ENCODE measurements at regions not wholly inside any gene's neighbourhood (a gene's known extent, or its start where the extent isn't known, plus 50 kb on each side); places are given as distances from the start of the nearest gene placed in this dataset.

DNA sequence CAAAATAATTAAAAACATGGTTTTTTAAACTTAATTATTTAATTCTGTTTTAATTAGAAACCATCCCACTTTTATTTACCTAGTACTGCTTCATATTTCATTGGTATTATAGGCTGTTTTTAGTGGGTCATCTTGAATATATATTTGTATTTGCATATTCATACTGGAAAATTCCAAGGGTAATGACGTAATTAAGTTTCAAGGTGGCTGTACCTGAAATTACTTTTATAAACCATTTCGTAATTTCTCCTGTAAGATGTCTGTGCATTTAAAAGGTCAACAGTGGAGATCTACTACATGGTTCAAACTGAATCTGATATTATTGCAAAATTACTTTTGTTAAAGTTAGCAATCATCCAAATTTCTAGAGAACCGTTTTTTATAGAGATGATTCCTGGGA, 133.8 kb upstream of the NAALADL2 start:
- Histone ChIP-seq H3K27ac (ENCODE audit: insufficient read depth, low read depth, low read length) (no peak overlapping the region), H3K9ac (replicated peaks; ENCODE audit: extremely low read depth, insufficient read depth, low read length) (no peak overlapping the region), H3K27me3 (ENCODE audit: control insufficient read depth in 2 of 2, insufficient read depth in 2 of 2, low read length in 2 of 2) (no peaks in the 10 kb centered on the region), H3K9me3 (replicated peaks; ENCODE audit: control insufficient read depth, insufficient read depth, low read length) (no peaks in the 10 kb centered on the region), H2AFZ (ENCODE audit: low read depth, low read length) (no peak overlapping the region), H4K20me1 (replicated peaks; ENCODE audit: control insufficient read depth, extremely low read depth, insufficient read depth, low read length) (no peaks in the 10 kb centered on the region), H3K9me1 (replicated peaks; ENCODE audit: control insufficient read depth, extremely low read depth, insufficient read depth, low read length) (no peaks in the 10 kb centered on the region), H3K79me2 (ENCODE audit: control insufficient read depth, insufficient read depth, low read length) (no peaks in the 10 kb centered on the region), H3K4me1 (ENCODE audit: control insufficient read depth, extremely low read depth, insufficient read depth, low read length) (no peaks in the 10 kb centered on the region), H3K36me3 (ENCODE audit: control insufficient read depth in 2 of 2, extremely low read depth in 1 of 2, insufficient read depth in 2 of 2, low read length in 2 of 2) (no peaks in the 10 kb centered on the region), H3K4me3 (replicated peaks in 1 of 3; ENCODE audit: insufficient read depth in 1 of 3, low read depth in 1 of 3, low read length in 3 of 3) (no peak overlapping the region), H3K4me2 (ENCODE audit: insufficient read depth, low read length) (no peak overlapping the region)
- ChIA-PET CTCF (no interaction called here), POLR2A (no interaction called here)
- BruUV-seq (replicated peaks) = no TSS peak
- intact Hi-C loops (cut with micrococcal nuclease) (no loop called here), dilution Hi-C loops (cut with MboI; ENCODE audit: extremely low pct_ligation_motif_present, low sequenced_read_pairs) (no loop called here)
- TF ChIP-seq JUN (IDR thresholded peaks at IDR 0.05; ENCODE audit: borderline replicate concordance, insufficient read depth, insufficient read length, low read depth) = no peak
- TF ChIP-seq POLR2AphosphoS5 (IDR thresholded peaks at IDR 0.05; ENCODE audit: insufficient read depth, low read depth, low read length) = no peak
- TF ChIP-seq FOS (IDR thresholded peaks at IDR 0.05; ENCODE audit: borderline replicate concordance, insufficient read depth, low read length) = no peak
- TF ChIP-seq EZH2 (IDR thresholded peaks at IDR 0.05; ENCODE audit: borderline replicate concordance, low read depth, low read length, severe bottlenecking) = no peak
- DNase-seq (ENCODE audit: low read depth, low spot score) (no peak), FAIRE-seq (no peak)

DNA sequence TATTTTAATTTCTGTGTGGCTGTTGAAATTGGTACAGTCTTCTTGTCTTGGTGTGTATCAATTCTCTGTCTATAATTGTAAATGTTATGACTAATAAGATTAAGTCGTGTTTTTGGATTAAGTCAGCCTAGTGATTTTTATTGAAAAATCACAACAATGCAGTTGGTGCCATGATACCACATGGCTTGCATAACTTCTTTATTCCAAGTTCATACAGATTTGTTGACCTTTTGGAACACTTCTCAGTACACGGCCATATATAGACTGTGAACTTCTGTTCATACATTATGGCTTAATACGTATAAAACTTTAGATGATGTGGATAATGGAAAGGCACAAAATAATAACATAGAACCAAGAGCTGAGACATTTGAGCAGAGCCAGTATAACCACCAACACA, 121.2 kb upstream of the NAALADL2 start:
- FAIRE-seq (no peak), DNase-seq (ENCODE audit: low read depth, low spot score) (no peak)
- TF ChIP-seq POLR2A (IDR thresholded peaks at IDR 0.05; ENCODE audit: low read depth, low read length) (no peak), GATA2 (IDR thresholded peaks at IDR 0.05; ENCODE audit: insufficient read depth, insufficient read length, low read depth, low read length) (no peak), POLR2AphosphoS5 (IDR thresholded peaks at IDR 0.05; ENCODE audit: insufficient read depth, low read depth, low read length) (no peak), MYC (IDR thresholded peaks at IDR 0.05; ENCODE audit: low read depth, low read length) (no peak), JUN (IDR thresholded peaks at IDR 0.05; ENCODE audit: borderline replicate concordance, insufficient read depth, insufficient read length, low read depth) (no peak), EZH2 (IDR thresholded peaks at IDR 0.05; ENCODE audit: borderline replicate concordance, low read depth, low read length, severe bottlenecking) (no peak), FOS (IDR thresholded peaks at IDR 0.05; ENCODE audit: borderline replicate concordance, insufficient read depth, low read length) (no peak)
- TF ChIP-seq, protein P1, sequence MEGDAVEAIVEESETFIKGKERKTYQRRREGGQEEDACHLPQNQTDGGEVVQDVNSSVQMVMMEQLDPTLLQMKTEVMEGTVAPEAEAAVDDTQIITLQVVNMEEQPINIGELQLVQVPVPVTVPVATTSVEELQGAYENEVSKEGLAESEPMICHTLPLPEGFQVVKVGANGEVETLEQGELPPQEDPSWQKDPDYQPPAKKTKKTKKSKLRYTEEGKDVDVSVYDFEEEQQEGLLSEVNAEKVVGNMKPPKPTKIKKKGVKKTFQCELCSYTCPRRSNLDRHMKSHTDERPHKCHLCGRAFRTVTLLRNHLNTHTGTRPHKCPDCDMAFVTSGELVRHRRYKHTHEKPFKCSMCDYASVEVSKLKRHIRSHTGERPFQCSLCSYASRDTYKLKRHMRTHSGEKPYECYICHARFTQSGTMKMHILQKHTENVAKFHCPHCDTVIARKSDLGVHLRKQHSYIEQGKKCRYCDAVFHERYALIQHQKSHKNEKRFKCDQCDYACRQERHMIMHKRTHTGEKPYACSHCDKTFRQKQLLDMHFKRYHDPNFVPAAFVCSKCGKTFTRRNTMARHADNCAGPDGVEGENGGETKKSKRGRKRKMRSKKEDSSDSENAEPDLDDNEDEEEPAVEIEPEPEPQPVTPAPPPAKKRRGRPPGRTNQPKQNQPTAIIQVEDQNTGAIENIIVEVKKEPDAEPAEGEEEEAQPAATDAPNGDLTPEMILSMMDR (IDR thresholded peaks at IDR 0.05; ENCODE audit: extremely low read depth in 1 of 2, insufficient read depth in 1 of 2, low read depth in 1 of 2, low read length in 2 of 2) = no peak
- TF ChIP-seq, protein P2, sequence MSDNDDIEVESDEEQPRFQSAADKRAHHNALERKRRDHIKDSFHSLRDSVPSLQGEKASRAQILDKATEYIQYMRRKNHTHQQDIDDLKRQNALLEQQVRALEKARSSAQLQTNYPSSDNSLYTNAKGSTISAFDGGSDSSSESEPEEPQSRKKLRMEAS (IDR thresholded peaks at IDR 0.05; ENCODE audit: insufficient read depth, insufficient read length) = no peak
- H3K9ac ChIP-seq (replicated peaks; ENCODE audit: extremely low read depth, insufficient read depth, low read length) = no peak overlapping the region
- H3K4me2 ChIP-seq (ENCODE audit: insufficient read depth, low read length) = no peak overlapping the region
- BruUV-seq (replicated peaks) = no TSS peak
- no peaks in the 10 kb centered on the region for H3K27me3 ChIP-seq (ENCODE audit: control insufficient read depth in 2 of 2, insufficient read depth in 2 of 2, low read length in 2 of 2)
- ChIA-PET CTCF (no interaction called here), POLR2A (no interaction called here)
- H3K4me3 ChIP-seq (replicated peaks in 1 of 3; ENCODE audit: insufficient read depth in 1 of 3, low read depth in 1 of 3, low read length in 3 of 3) = no peak overlapping the region
- no peaks in the 10 kb centered on the region for H3K36me3 ChIP-seq (ENCODE audit: control insufficient read depth in 2 of 2, extremely low read depth in 1 of 2, insufficient read depth in 2 of 2, low read length in 2 of 2)
- H3K9me1 ChIP-seq (replicated peaks; ENCODE audit: control insufficient read depth, extremely low read depth, insufficient read depth, low read length) = no peaks in the 10 kb centered on the region
- intact Hi-C loops (cut with micrococcal nuclease) (no loop called here), dilution Hi-C loops (cut with MboI; ENCODE audit: extremely low pct_ligation_motif_present, low sequenced_read_pairs) (no loop called here)
- H3K9me3 ChIP-seq (replicated peaks; ENCODE audit: control insufficient read depth, insufficient read depth, low read length) = no peaks in the 10 kb centered on the region
- H2AFZ ChIP-seq (ENCODE audit: low read depth, low read length) = no peak overlapping the region
- H3K27ac ChIP-seq (ENCODE audit: insufficient read depth, low read depth, low read length) = no peak overlapping the region
- H4K20me1 ChIP-seq (replicated peaks; ENCODE audit: control insufficient read depth, extremely low read depth, insufficient read depth, low read length) = no peaks in the 10 kb centered on the region
- H3K4me1 ChIP-seq (ENCODE audit: control insufficient read depth, extremely low read depth, insufficient read depth, low read length) = no peaks in the 10 kb centered on the region
- H3K79me2 ChIP-seq (ENCODE audit: control insufficient read depth, insufficient read depth, low read length) = no peaks in the 10 kb centered on the region

Measured in endothelial cell of umbilical vein (primary cell).